Cerebellar cortex (tissue), 1 donor: ENCODE measurements at regions not wholly inside any gene's neighbourhood (a gene's known extent, or its start where the extent isn't known, plus 50 kb on each side); places are given as distances from the start of the nearest gene placed in this dataset.
"Not testable (repeated sequence)": the region's sequence is repeated elsewhere in the genome, so short reads cannot be mapped to it uniquely, and the experiment has no call there.

ENCODE experiments used
- DNase-seq: peaks from one replicate; pipeline ENCODE4 v3.0.0-alpha.2; 2015; ENCODE audit warnings: low spot score

- DNase-seq, result no peak
These were observed 72.9 kb downstream of the ZNF622 start for GRCh38 chr5:16392718-16393117.

- no peak for DNase-seq
These were observed 73.5 kb downstream of the ZNF622 start for GRCh38 chr5:16391858-16392649.

- DNase-seq, result no peak
These were observed 74.8 kb downstream of the ZNF622 start for GRCh38 chr5:16390825-16391224.

GRCh38 chr5:16385516-16386090 is 80.0 kb downstream of the ZNF622 start:
- DNase-seq, result no peak

- DNase-seq, result no peak
These were observed 80.8 kb downstream of the ZNF622 start for GRCh38 chr5:16384804-16385203.

GRCh38 chr5:16384222-16384621 is 81.4 kb downstream of the ZNF622 start:
- no peak for DNase-seq

GRCh38 chr5:16383544-16384052 is 82.0 kb downstream of the ZNF622 start:
- DNase-seq, result no peak

- DNase-seq, result no peak
These were observed 83.6 kb downstream of the ZNF622 start for GRCh38 chr5:16382047-16382446.

GRCh38 chr5:16378762-16379161 is 86.8 kb downstream of the ZNF622 start:
- no peak for DNase-seq

- no peak for DNase-seq
These were observed 93.1 kb downstream of the ZNF622 start for GRCh38 chr5:16372493-16372892.

- DNase-seq, result no peak
These were observed 99.1 kb downstream of the ZNF622 start for GRCh38 chr5:16366491-16366890.

GRCh38 chr5:16364910-16365309 is 100.7 kb downstream of the ZNF622 start:
- DNase-seq, result no peak

GRCh38 chr5:16353439-16353838 is 112.2 kb downstream of the ZNF622 start:
- not testable (repeated sequence) for DNase-seq

- DNase-seq, result no peak
These were observed 114.8 kb downstream of the ZNF622 start for GRCh38 chr5:16350816-16351215.

- DNase-seq, result no peak
These were observed 119.2 kb downstream of the ZNF622 start for GRCh38 chr5:16346380-16346779.

- DNase-seq, result no peak
These were observed 120.1 kb downstream of the ZNF622 start for GRCh38 chr5:16345454-16345853.

- DNase-seq, result peak; percentile 18
These were observed 139.5 kb downstream of the ZNF622 start for GRCh38 chr5:16326137-16326536.

- DNase-seq, result no peak
These were observed 141.7 kb upstream of the MARCHF11 start for GRCh38 chr5:16321284-16321683.

- peak; percentile 10 for DNase-seq
These were observed 135.9 kb upstream of the MARCHF11 start for GRCh38 chr5:16315501-16315900.

GRCh38 chr5:16313761-16314160 is 134.2 kb upstream of the MARCHF11 start:
- no peak for DNase-seq

GRCh38 chr5:16312785-16313184 is 133.2 kb upstream of the MARCHF11 start:
- DNase-seq, result no peak

GRCh38 chr5:16311666-16312065 is 132.1 kb upstream of the MARCHF11 start:
- DNase-seq, result no peak

GRCh38 chr5:16306812-16307211 is 127.2 kb upstream of the MARCHF11 start:
- DNase-seq, result no peak

GRCh38 chr5:16304846-16305245 is 125.3 kb upstream of the MARCHF11 start:
- no peak for DNase-seq
